ENCODE measurements at regions not wholly inside any gene's neighbourhood (a gene's known extent, or its start where the extent isn't known, plus 50 kb on each side); places are given as distances from the start of the nearest gene placed in this dataset.

- no peaks in the 10 kb centered on the region for H3K27me3 ChIP-seq (replicated peaks; ENCODE audit: control insufficient read depth, insufficient read depth, low read length, poor library complexity, severe bottlenecking)
- H3K36me3 ChIP-seq (ENCODE audit: control insufficient read depth, insufficient read depth, low read length) = no peaks in the 10 kb centered on the region
- no peaks in the 10 kb centered on the region for H3K4me1 ChIP-seq (ENCODE audit: control insufficient read depth, insufficient read depth, low read length, poor library complexity, severe bottlenecking)
- H3K27ac ChIP-seq (ENCODE audit: insufficient read depth, low read length, poor library complexity, severe bottlenecking) = no peak overlapping the region
- peaks cover 5% of the 10 kb centered on the region for H3K9me3 ChIP-seq (ENCODE audit: control insufficient read depth, low read length)
- H3K4me3 ChIP-seq (ENCODE audit: insufficient read depth, low read depth, low read length, poor library complexity, severe bottlenecking) = no peak overlapping the region
- no peak for DNase-seq
These were observed 70.0 kb upstream of the ZNF236 start for GRCh38 chr18:76752400-76752799.

- Histone ChIP-seq H3K4me1 (ENCODE audit: control insufficient read depth, insufficient read depth, low read length, poor library complexity, severe bottlenecking) (no peaks in the 10 kb centered on the region), H3K4me3 (ENCODE audit: insufficient read depth, low read depth, low read length, poor library complexity, severe bottlenecking) (no peak overlapping the region), H3K36me3 (ENCODE audit: control insufficient read depth, insufficient read depth, low read length) (no peaks in the 10 kb centered on the region), H3K27ac (ENCODE audit: insufficient read depth, low read length, poor library complexity, severe bottlenecking) (no peak overlapping the region), H3K27me3 (replicated peaks; ENCODE audit: control insufficient read depth, insufficient read depth, low read length, poor library complexity, severe bottlenecking) (no peaks in the 10 kb centered on the region), H3K9me3 (ENCODE audit: control insufficient read depth, low read length) (peaks cover 5% of the 10 kb centered on the region)
- no peak for DNase-seq
These were observed 71.2 kb upstream of the ZNF236 start for GRCh38 chr18:76750917-76751890.

GRCh38 chr18:76750269-76750668 is 72.1 kb upstream of the ZNF236 start:
- no peaks in the 10 kb centered on the region for H3K27me3 ChIP-seq (replicated peaks; ENCODE audit: control insufficient read depth, insufficient read depth, low read length, poor library complexity, severe bottlenecking)
- no peak overlapping the region for H3K4me3 ChIP-seq (ENCODE audit: insufficient read depth, low read depth, low read length, poor library complexity, severe bottlenecking)
- H3K4me1 ChIP-seq (ENCODE audit: control insufficient read depth, insufficient read depth, low read length, poor library complexity, severe bottlenecking) = no peaks in the 10 kb centered on the region
- peaks cover 5% of the 10 kb centered on the region for H3K9me3 ChIP-seq (ENCODE audit: control insufficient read depth, low read length)
- no peak for DNase-seq
- H3K36me3 ChIP-seq (ENCODE audit: control insufficient read depth, insufficient read depth, low read length) = no peaks in the 10 kb centered on the region
- no peak overlapping the region for H3K27ac ChIP-seq (ENCODE audit: insufficient read depth, low read length, poor library complexity, severe bottlenecking)

GRCh38 chr18:76747676-76748075 is 74.7 kb upstream of the ZNF236 start:
- Histone ChIP-seq H3K27me3 (replicated peaks; ENCODE audit: control insufficient read depth, insufficient read depth, low read length, poor library complexity, severe bottlenecking) (no peaks in the 10 kb centered on the region), H3K9me3 (ENCODE audit: control insufficient read depth, low read length) (peaks cover 5% of the 10 kb centered on the region), H3K4me3 (ENCODE audit: insufficient read depth, low read depth, low read length, poor library complexity, severe bottlenecking) (no peak overlapping the region), H3K36me3 (ENCODE audit: control insufficient read depth, insufficient read depth, low read length) (no peaks in the 10 kb centered on the region), H3K27ac (ENCODE audit: insufficient read depth, low read length, poor library complexity, severe bottlenecking) (no peak overlapping the region), H3K4me1 (ENCODE audit: control insufficient read depth, insufficient read depth, low read length, poor library complexity, severe bottlenecking) (no peaks in the 10 kb centered on the region)
- DNase-seq = no peak

GRCh38 chr18:76741346-76741745 is 81.0 kb upstream of the ZNF236 start:
- H3K4me3 ChIP-seq (ENCODE audit: insufficient read depth, low read depth, low read length, poor library complexity, severe bottlenecking) = no peak overlapping the region
- H3K9me3 ChIP-seq (ENCODE audit: control insufficient read depth, low read length) = no peaks in the 10 kb centered on the region

GRCh38 chr18:76736309-76736708 is 86.0 kb upstream of the ZNF236 start:
- no peak for DNase-seq

More at GRCh38 chr18:76741346-76741745, 81.0 kb upstream of the ZNF236 start:
- Histone ChIP-seq H3K4me1 (ENCODE audit: control insufficient read depth, insufficient read depth, low read length, poor library complexity, severe bottlenecking) (no peaks in the 10 kb centered on the region), H3K27ac (ENCODE audit: insufficient read depth, low read length, poor library complexity, severe bottlenecking) (no peak overlapping the region), H3K36me3 (ENCODE audit: control insufficient read depth, insufficient read depth, low read length) (no peaks in the 10 kb centered on the region), H3K27me3 (replicated peaks; ENCODE audit: control insufficient read depth, insufficient read depth, low read length, poor library complexity, severe bottlenecking) (no peaks in the 10 kb centered on the region)
- no peak for DNase-seq

GRCh38 chr18:76730901-76731300 is 91.5 kb upstream of the ZNF236 start:
- Histone ChIP-seq H3K9me3 (ENCODE audit: control insufficient read depth, low read length) (no peaks in the 10 kb centered on the region), H3K36me3 (ENCODE audit: control insufficient read depth, insufficient read depth, low read length) (no peaks in the 10 kb centered on the region), H3K4me3 (ENCODE audit: insufficient read depth, low read depth, low read length, poor library complexity, severe bottlenecking) (no peak overlapping the region), H3K27me3 (replicated peaks; ENCODE audit: control insufficient read depth, insufficient read depth, low read length, poor library complexity, severe bottlenecking) (no peaks in the 10 kb centered on the region), H3K4me1 (ENCODE audit: control insufficient read depth, insufficient read depth, low read length, poor library complexity, severe bottlenecking) (no peaks in the 10 kb centered on the region), H3K27ac (ENCODE audit: insufficient read depth, low read length, poor library complexity, severe bottlenecking) (no peak overlapping the region)
- no peak for DNase-seq

More at GRCh38 chr18:76736309-76736708, 86.0 kb upstream of the ZNF236 start:
- Histone ChIP-seq H3K4me3 (ENCODE audit: insufficient read depth, low read depth, low read length, poor library complexity, severe bottlenecking) (no peak overlapping the region), H3K4me1 (ENCODE audit: control insufficient read depth, insufficient read depth, low read length, poor library complexity, severe bottlenecking) (no peaks in the 10 kb centered on the region), H3K9me3 (ENCODE audit: control insufficient read depth, low read length) (no peaks in the 10 kb centered on the region), H3K27me3 (replicated peaks; ENCODE audit: control insufficient read depth, insufficient read depth, low read length, poor library complexity, severe bottlenecking) (no peaks in the 10 kb centered on the region), H3K36me3 (ENCODE audit: control insufficient read depth, insufficient read depth, low read length) (no peaks in the 10 kb centered on the region), H3K27ac (ENCODE audit: insufficient read depth, low read length, poor library complexity, severe bottlenecking) (no peak overlapping the region)

- no peaks in the 10 kb centered on the region for H3K36me3 ChIP-seq (ENCODE audit: control insufficient read depth, insufficient read depth, low read length)
- peaks cover 11% of the 10 kb centered on the region for H3K4me1 ChIP-seq (ENCODE audit: control insufficient read depth, insufficient read depth, low read length, poor library complexity, severe bottlenecking)
- H3K9me3 ChIP-seq (ENCODE audit: control insufficient read depth, low read length) = no peaks in the 10 kb centered on the region
- no peak for DNase-seq
- H3K27ac ChIP-seq (ENCODE audit: insufficient read depth, low read length, poor library complexity, severe bottlenecking) = no peak overlapping the region
- no peak overlapping the region for H3K4me3 ChIP-seq (ENCODE audit: insufficient read depth, low read depth, low read length, poor library complexity, severe bottlenecking)
- H3K27me3 ChIP-seq (replicated peaks; ENCODE audit: control insufficient read depth, insufficient read depth, low read length, poor library complexity, severe bottlenecking) = no peaks in the 10 kb centered on the region
These were observed 94.8 kb upstream of the ZNF236 start for GRCh38 chr18:76727589-76727988.

- Histone ChIP-seq H3K4me1 (ENCODE audit: control insufficient read depth, insufficient read depth, low read length, poor library complexity, severe bottlenecking) (peaks cover 30% of the 10 kb centered on the region), H3K27ac (ENCODE audit: insufficient read depth, low read length, poor library complexity, severe bottlenecking) (no peak overlapping the region), H3K9me3 (ENCODE audit: control insufficient read depth, low read length) (no peaks in the 10 kb centered on the region), H3K36me3 (ENCODE audit: control insufficient read depth, insufficient read depth, low read length) (no peaks in the 10 kb centered on the region), H3K27me3 (replicated peaks; ENCODE audit: control insufficient read depth, insufficient read depth, low read length, poor library complexity, severe bottlenecking) (no peaks in the 10 kb centered on the region), H3K4me3 (ENCODE audit: insufficient read depth, low read depth, low read length, poor library complexity, severe bottlenecking) (no peak overlapping the region)
- DNase-seq = no peak
These were observed 96.9 kb upstream of the ZNF236 start for GRCh38 chr18:76725445-76725844.

- Histone ChIP-seq H3K27ac (ENCODE audit: insufficient read depth, low read length, poor library complexity, severe bottlenecking) (no peak overlapping the region), H3K9me3 (ENCODE audit: control insufficient read depth, low read length) (no peaks in the 10 kb centered on the region), H3K36me3 (ENCODE audit: control insufficient read depth, insufficient read depth, low read length) (no peaks in the 10 kb centered on the region), H3K27me3 (replicated peaks; ENCODE audit: control insufficient read depth, insufficient read depth, low read length, poor library complexity, severe bottlenecking) (no peaks in the 10 kb centered on the region), H3K4me1 (ENCODE audit: control insufficient read depth, insufficient read depth, low read length, poor library complexity, severe bottlenecking) (peaks cover 40% of the 10 kb centered on the region), H3K4me3 (ENCODE audit: insufficient read depth, low read depth, low read length, poor library complexity, severe bottlenecking) (no peak overlapping the region)
- no peak for DNase-seq
These were observed 99.9 kb upstream of the ZNF236 start for GRCh38 chr18:76722224-76723061.
